ENCODE measurements at regions not wholly inside any gene's neighbourhood (a gene's known extent, or its start where the extent isn't known, plus 50 kb on each side); places are given as distances from the start of the nearest gene placed in this dataset.

GRCh38 chr6:43865086-43865485 lies 95.1 kb downstream of the VEGFA start:
- WGBS, 2 experiments (ENCODE audit: insufficient coverage in 2 of 2) = 50 to 94% methylated on average over 2 to 3 of the region's 4 CpGs
- no peaks in the 10 kb centered on the region for H3K9me3 ChIP-seq (ENCODE audit: control insufficient read depth, low read length)
- H3K36me3 ChIP-seq (ENCODE audit: control insufficient read depth, insufficient read depth, low read length) = no peaks in the 10 kb centered on the region
- no peak overlapping the region for H3K4me3 ChIP-seq (ENCODE audit: extremely low read depth, insufficient read depth, low read length, poor library complexity, severe bottlenecking)
- no peak overlapping the region for H3K27ac ChIP-seq (ENCODE audit: low read depth, low read length, severe bottlenecking)
- H3K4me1 ChIP-seq (ENCODE audit: control insufficient read depth, insufficient read depth, low read length, poor library complexity, severe bottlenecking) = no peaks in the 10 kb centered on the region

GRCh38 chr6:43862925-43863324 lies 92.9 kb downstream of the VEGFA start:
- WGBS, 2 experiments (ENCODE audit: insufficient coverage in 2 of 2) = 100% methylated on average over 1 of the region's 2 CpGs; no CpG with 5 or more reads in 1 of the 2 experiments
- Histone ChIP-seq H3K36me3 (ENCODE audit: control insufficient read depth, insufficient read depth, low read length) (no peaks in the 10 kb centered on the region), H3K4me3 (ENCODE audit: extremely low read depth, insufficient read depth, low read length, poor library complexity, severe bottlenecking) (no peak overlapping the region), H3K4me1 (ENCODE audit: control insufficient read depth, insufficient read depth, low read length, poor library complexity, severe bottlenecking) (no peaks in the 10 kb centered on the region), H3K9me3 (ENCODE audit: control insufficient read depth, low read length) (no peaks in the 10 kb centered on the region), H3K27ac (ENCODE audit: low read depth, low read length, severe bottlenecking) (no peak overlapping the region)

GRCh38 chr6:43861212-43861894 lies 91.3 kb downstream of the VEGFA start:
- Histone ChIP-seq H3K4me3 (ENCODE audit: extremely low read depth, insufficient read depth, low read length, poor library complexity, severe bottlenecking) (no peak overlapping the region), H3K36me3 (ENCODE audit: control insufficient read depth, insufficient read depth, low read length) (no peaks in the 10 kb centered on the region), H3K9me3 (ENCODE audit: control insufficient read depth, low read length) (no peaks in the 10 kb centered on the region), H3K4me1 (ENCODE audit: control insufficient read depth, insufficient read depth, low read length, poor library complexity, severe bottlenecking) (no peaks in the 10 kb centered on the region), H3K27ac (ENCODE audit: low read depth, low read length, severe bottlenecking) (no peak overlapping the region)
- WGBS, 2 experiments (ENCODE audit: insufficient coverage in 2 of 2) = 88 to 89% methylated on average over 9 to 12 of the region's 14 CpGs

GRCh38 chr6:43860285-43860684 lies 90.3 kb downstream of the VEGFA start:
- Histone ChIP-seq H3K27ac (ENCODE audit: low read depth, low read length, severe bottlenecking) (no peak overlapping the region), H3K4me3 (ENCODE audit: extremely low read depth, insufficient read depth, low read length, poor library complexity, severe bottlenecking) (no peak overlapping the region), H3K9me3 (ENCODE audit: control insufficient read depth, low read length) (no peaks in the 10 kb centered on the region), H3K36me3 (ENCODE audit: control insufficient read depth, insufficient read depth, low read length) (no peaks in the 10 kb centered on the region), H3K4me1 (ENCODE audit: control insufficient read depth, insufficient read depth, low read length, poor library complexity, severe bottlenecking) (no peaks in the 10 kb centered on the region)
- WGBS, 2 experiments (ENCODE audit: insufficient coverage in 2 of 2) = 69 to 74% methylated on average over 3 of the region's 7 CpGs

- H3K4me3 ChIP-seq (ENCODE audit: extremely low read depth, insufficient read depth, low read length, poor library complexity, severe bottlenecking) = no peak overlapping the region
- no peaks in the 10 kb centered on the region for H3K9me3 ChIP-seq (ENCODE audit: control insufficient read depth, low read length)
- 95 to 97% methylated on average over 9 of the region's 9 CpGs for WGBS, 2 experiments (ENCODE audit: insufficient coverage in 2 of 2)
- H3K36me3 ChIP-seq (ENCODE audit: control insufficient read depth, insufficient read depth, low read length) = no peaks in the 10 kb centered on the region
- no peak overlapping the region for H3K27ac ChIP-seq (ENCODE audit: low read depth, low read length, severe bottlenecking)
- peaks cover 2% of the 10 kb centered on the region for H3K4me1 ChIP-seq (ENCODE audit: control insufficient read depth, insufficient read depth, low read length, poor library complexity, severe bottlenecking)
Measured at GRCh38 chr6:43859213-43859612, 89.2 kb downstream of the VEGFA start.

- 82 to 90% methylated on average over 10 to 11 of the region's 11 CpGs for WGBS, 2 experiments (ENCODE audit: insufficient coverage in 2 of 2)
- Histone ChIP-seq H3K4me1 (ENCODE audit: control insufficient read depth, insufficient read depth, low read length, poor library complexity, severe bottlenecking) (peaks cover 2% of the 10 kb centered on the region), H3K36me3 (ENCODE audit: control insufficient read depth, insufficient read depth, low read length) (no peaks in the 10 kb centered on the region), H3K27ac (ENCODE audit: low read depth, low read length, severe bottlenecking) (no peak overlapping the region), H3K4me3 (ENCODE audit: extremely low read depth, insufficient read depth, low read length, poor library complexity, severe bottlenecking) (no peak overlapping the region), H3K9me3 (ENCODE audit: control insufficient read depth, low read length) (no peaks in the 10 kb centered on the region)
Measured at GRCh38 chr6:43858161-43859153, 88.4 kb downstream of the VEGFA start.

- no peaks in the 10 kb centered on the region for H3K36me3 ChIP-seq (ENCODE audit: control insufficient read depth, insufficient read depth, low read length)
- no peak overlapping the region for H3K27ac ChIP-seq (ENCODE audit: low read depth, low read length, severe bottlenecking)
- WGBS, 2 experiments (ENCODE audit: insufficient coverage in 2 of 2) = 66 to 100% methylated on average over 1 to 5 of the region's 6 CpGs
- H3K4me1 ChIP-seq (ENCODE audit: control insufficient read depth, insufficient read depth, low read length, poor library complexity, severe bottlenecking) = peaks cover 7% of the 10 kb centered on the region
- H3K9me3 ChIP-seq (ENCODE audit: control insufficient read depth, low read length) = no peaks in the 10 kb centered on the region
- H3K4me3 ChIP-seq (ENCODE audit: extremely low read depth, insufficient read depth, low read length, poor library complexity, severe bottlenecking) = no peak overlapping the region
Measured at GRCh38 chr6:43856005-43856765, 86.2 kb downstream of the VEGFA start.

- Histone ChIP-seq H3K36me3 (ENCODE audit: control insufficient read depth, insufficient read depth, low read length) (no peaks in the 10 kb centered on the region), H3K27ac (ENCODE audit: low read depth, low read length, severe bottlenecking) (no peak overlapping the region), H3K4me3 (ENCODE audit: extremely low read depth, insufficient read depth, low read length, poor library complexity, severe bottlenecking) (no peak overlapping the region), H3K9me3 (ENCODE audit: control insufficient read depth, low read length) (no peaks in the 10 kb centered on the region), H3K4me1 (ENCODE audit: control insufficient read depth, insufficient read depth, low read length, poor library complexity, severe bottlenecking) (peaks cover 10% of the 10 kb centered on the region)
- 95 to 96% methylated on average over 5 to 6 of the region's 6 CpGs for WGBS, 2 experiments (ENCODE audit: insufficient coverage in 2 of 2)
Measured at GRCh38 chr6:43855247-43855646, 85.2 kb downstream of the VEGFA start.

- no peak overlapping the region for H3K27ac ChIP-seq (ENCODE audit: low read depth, low read length, severe bottlenecking)
- no peak overlapping the region for H3K4me3 ChIP-seq (ENCODE audit: extremely low read depth, insufficient read depth, low read length, poor library complexity, severe bottlenecking)
- H3K9me3 ChIP-seq (ENCODE audit: control insufficient read depth, low read length) = no peaks in the 10 kb centered on the region
- H3K4me1 ChIP-seq (ENCODE audit: control insufficient read depth, insufficient read depth, low read length, poor library complexity, severe bottlenecking) = peaks cover 16% of the 10 kb centered on the region
- H3K36me3 ChIP-seq (ENCODE audit: control insufficient read depth, insufficient read depth, low read length) = no peaks in the 10 kb centered on the region
- WGBS, 2 experiments (ENCODE audit: insufficient coverage in 2 of 2) = 90 to 99% methylated on average over 4 to 5 of the region's 5 CpGs
Measured at GRCh38 chr6:43853066-43853650, 83.1 kb downstream of the VEGFA start.

GRCh38 chr6:43852350-43852864 lies 82.4 kb downstream of the VEGFA start:
- H3K4me1 ChIP-seq (ENCODE audit: control insufficient read depth, insufficient read depth, low read length, poor library complexity, severe bottlenecking) = peaks cover 22% of the 10 kb centered on the region
- no peaks in the 10 kb centered on the region for H3K36me3 ChIP-seq (ENCODE audit: control insufficient read depth, insufficient read depth, low read length)
- H3K27ac ChIP-seq (ENCODE audit: low read depth, low read length, severe bottlenecking) = no peak overlapping the region
- no peak overlapping the region for H3K4me3 ChIP-seq (ENCODE audit: extremely low read depth, insufficient read depth, low read length, poor library complexity, severe bottlenecking)
- WGBS, 2 experiments (ENCODE audit: insufficient coverage in 2 of 2) = 96 to 100% methylated on average over 3 to 4 of the region's 4 CpGs
- H3K9me3 ChIP-seq (ENCODE audit: control insufficient read depth, low read length) = no peaks in the 10 kb centered on the region

Measured in mesodermal cell (in vitro differentiated cells).